ENCODE measurements at regions not wholly inside any gene's neighbourhood (a gene's known extent, or its start where the extent isn't known, plus 50 kb on each side); places are given as distances from the start of the nearest gene placed in this dataset.

GRCh38 chr18:54531402-54532065 is 59.5 kb upstream of the DYNAP start:
- TF ChIP-seq CTCF (conservative IDR thresholded peaks at IDR 0.05) (no peak), ZFX (IDR thresholded peaks at IDR 0.05) (no peak)
- H3K27ac ChIP-seq = no peak overlapping the region

DNA sequence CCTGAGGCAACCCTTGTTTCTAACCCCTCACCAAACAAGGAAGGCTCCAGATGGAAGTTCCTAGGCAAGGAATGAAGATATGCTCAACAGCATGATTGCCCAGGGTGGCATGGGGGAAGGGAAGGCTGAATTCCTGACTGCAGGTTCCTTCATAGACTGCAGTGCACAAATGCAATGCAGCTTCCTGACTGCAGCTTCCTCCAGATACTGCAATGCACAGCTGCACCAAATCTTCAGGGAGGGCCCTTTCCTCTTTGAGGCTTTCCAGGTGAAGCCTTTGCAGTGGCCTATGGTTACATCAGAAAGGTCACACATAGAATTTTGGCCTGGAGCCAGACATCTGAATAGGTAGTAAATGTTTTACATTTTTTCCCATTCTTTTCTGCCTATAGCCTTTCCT is 58.8 kb upstream of the DYNAP start:
- no peak overlapping the region; the same call in 1 of the 2 replicates for H3K27ac ChIP-seq
- TF ChIP-seq CTCF (conservative IDR thresholded peaks at IDR 0.05) = no peak
- no peak for TF ChIP-seq ZFX (IDR thresholded peaks at IDR 0.05)

GRCh38 chr18:54532962-54533361 is 58.1 kb upstream of the DYNAP start:
- TF ChIP-seq ZFX (IDR thresholded peaks at IDR 0.05) (no peak), CTCF (conservative IDR thresholded peaks at IDR 0.05) (no peak)
- no peak overlapping the region for H3K27ac ChIP-seq
